Type B pancreatic cell (in vitro differentiated cells): ENCODE measurements at regions not wholly inside any gene's neighbourhood (a gene's known extent, or its start where the extent isn't known, plus 50 kb on each side); places are given as distances from the start of the nearest gene placed in this dataset.

Source experiments
- DNase-seq: peaks from one replicate; pipeline ENCODE4 v3.0.0; 2021; ENCODE audit warnings: mixed read lengths; ENCODE audit not compliant: unreplicated experiment; ENCODE audit errors: extremely low spot score
- H3K27ac Mint-ChIP-seq: 2 replicates; pipeline ENCODE4 v1.8.0; 2021; ENCODE audit warnings: mild to moderate bottlenecking, mixed read lengths
- H3K27me3 Mint-ChIP-seq: 2 replicates; pipeline ENCODE4 v1.8.0; 2021; ENCODE audit warnings: mixed read lengths
- H3K36me3 Mint-ChIP-seq: 2 replicates; pipeline ENCODE4 v1.8.0; 2021; ENCODE audit warnings: mixed read lengths
- H3K4me1 Mint-ChIP-seq: one replicate; pipeline ENCODE4 v1.8.0; 2021; ENCODE audit warnings: mixed read lengths; ENCODE audit not compliant: unreplicated experiment
- H3K4me3 Mint-ChIP-seq: 2 replicates; pipeline ENCODE4 v1.8.0; 2021; ENCODE audit warnings: mild to moderate bottlenecking, mixed read lengths
- H3K9me3 Mint-ChIP-seq: 2 replicates; pipeline ENCODE4 v1.8.0; 2021; ENCODE audit warnings: mixed read lengths
- TF ChIP-seq, protein P1 (sequence below): fragments of 200-600 bp; sonication (generic); conservative IDR thresholded peaks from 2 replicates; pipeline ENCODE4 v1.5.0; 2021; ENCODE audit warnings: antibody characterized with exemption, mild to moderate bottlenecking

- Mint-ChIP-seq H3K9me3 (peaks cover 2% of the 10 kb centered on the region), H3K4me1 (peaks cover 30% of the 10 kb centered on the region), H3K4me3 (peak overlapping the region; percentile 86), H3K27me3 (no peaks in the 10 kb centered on the region), H3K36me3 (peaks cover 2% of the 10 kb centered on the region), H3K27ac (peak overlapping the region; percentile 82)
- no peak for DNase-seq
- TF ChIP-seq, protein P1, sequence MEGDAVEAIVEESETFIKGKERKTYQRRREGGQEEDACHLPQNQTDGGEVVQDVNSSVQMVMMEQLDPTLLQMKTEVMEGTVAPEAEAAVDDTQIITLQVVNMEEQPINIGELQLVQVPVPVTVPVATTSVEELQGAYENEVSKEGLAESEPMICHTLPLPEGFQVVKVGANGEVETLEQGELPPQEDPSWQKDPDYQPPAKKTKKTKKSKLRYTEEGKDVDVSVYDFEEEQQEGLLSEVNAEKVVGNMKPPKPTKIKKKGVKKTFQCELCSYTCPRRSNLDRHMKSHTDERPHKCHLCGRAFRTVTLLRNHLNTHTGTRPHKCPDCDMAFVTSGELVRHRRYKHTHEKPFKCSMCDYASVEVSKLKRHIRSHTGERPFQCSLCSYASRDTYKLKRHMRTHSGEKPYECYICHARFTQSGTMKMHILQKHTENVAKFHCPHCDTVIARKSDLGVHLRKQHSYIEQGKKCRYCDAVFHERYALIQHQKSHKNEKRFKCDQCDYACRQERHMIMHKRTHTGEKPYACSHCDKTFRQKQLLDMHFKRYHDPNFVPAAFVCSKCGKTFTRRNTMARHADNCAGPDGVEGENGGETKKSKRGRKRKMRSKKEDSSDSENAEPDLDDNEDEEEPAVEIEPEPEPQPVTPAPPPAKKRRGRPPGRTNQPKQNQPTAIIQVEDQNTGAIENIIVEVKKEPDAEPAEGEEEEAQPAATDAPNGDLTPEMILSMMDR: peak; percentile 76
These were observed 248.6 kb upstream of the ANKRD55 start for GRCh38 chr5:56481428-56482357.

DNA sequence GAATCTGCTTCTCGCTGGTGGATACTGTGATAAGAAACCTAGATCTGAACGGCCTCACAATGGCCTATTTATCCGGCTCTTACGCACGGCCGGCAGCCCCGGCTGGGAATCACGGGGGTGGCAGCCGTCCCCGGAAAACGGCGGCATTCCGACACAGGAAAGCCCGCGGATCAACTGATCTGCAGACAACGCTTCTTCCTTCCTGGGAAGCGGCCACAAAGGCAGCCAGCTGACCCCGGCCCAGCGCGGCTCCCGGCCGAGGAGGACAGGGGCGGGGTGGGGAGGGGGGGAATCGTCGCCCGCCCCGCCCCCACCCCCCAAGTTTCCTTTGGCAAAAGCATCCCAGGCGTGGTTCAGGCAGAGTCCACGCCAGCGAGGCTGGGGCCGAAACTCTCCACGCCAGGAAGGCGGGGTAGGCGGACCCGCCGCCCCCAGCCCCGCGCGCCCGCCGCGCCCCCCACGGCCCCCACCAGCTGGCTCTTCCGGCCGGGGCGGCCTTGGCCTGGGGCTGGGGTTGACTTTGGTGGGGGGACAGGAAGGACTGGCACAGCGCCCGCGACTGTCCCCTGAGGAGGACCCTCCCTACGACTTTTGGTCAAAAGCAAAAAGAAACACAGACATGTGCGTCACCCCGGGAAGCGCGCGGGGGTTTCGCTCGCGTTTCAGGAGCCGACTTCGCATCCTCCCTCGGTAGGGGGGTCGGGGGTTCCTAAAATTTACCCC is 247.7 kb upstream of the ANKRD55 start:
- Mint-ChIP-seq H3K4me1 (peaks cover 38% of the 10 kb centered on the region), H3K9me3 (no peaks in the 10 kb centered on the region), H3K27me3 (no peaks in the 10 kb centered on the region), H3K36me3 (no peaks in the 10 kb centered on the region), H3K4me3 (peak overlapping the region; percentile 86), H3K27ac (peak overlapping the region; percentile 82)
- DNase-seq: no peak
- TF ChIP-seq, protein P1: no peak

DNA sequence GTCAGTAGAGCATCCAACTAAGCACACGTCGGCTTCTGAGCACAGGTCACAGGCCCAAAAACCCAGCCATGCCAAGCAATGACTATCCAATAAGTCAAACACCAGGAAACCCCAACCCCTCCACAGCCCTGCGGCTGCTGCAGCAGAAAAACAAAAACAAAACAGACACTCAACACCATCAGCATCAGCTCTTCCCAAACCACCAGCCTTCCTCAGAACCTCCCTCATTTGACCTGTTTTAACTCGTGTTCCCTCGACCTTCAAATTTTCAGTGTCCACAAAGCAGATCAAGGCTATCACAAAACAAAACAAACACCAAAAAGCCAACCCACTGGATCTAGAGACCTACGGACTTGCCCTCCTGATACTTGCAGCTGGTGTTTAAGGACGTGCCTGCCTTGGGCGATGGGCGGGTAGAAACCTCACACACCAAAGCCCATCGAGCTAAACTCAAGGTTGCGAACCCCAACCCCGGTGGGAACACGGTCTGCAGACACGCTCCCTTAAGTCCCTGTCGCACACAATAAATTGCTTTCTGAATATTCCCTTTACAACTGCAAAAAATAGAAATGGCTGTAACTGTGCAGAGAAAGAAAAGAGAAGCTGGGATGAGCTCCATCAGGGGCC is 247.1 kb upstream of the ANKRD55 start:
- no peaks in the 10 kb centered on the region for H3K36me3 Mint-ChIP-seq
- H3K4me3 Mint-ChIP-seq: peak overlapping the region; percentile 72
- no peaks in the 10 kb centered on the region for H3K9me3 Mint-ChIP-seq
- peaks cover 40% of the 10 kb centered on the region for H3K4me1 Mint-ChIP-seq
- no peaks in the 10 kb centered on the region for H3K27me3 Mint-ChIP-seq
- TF ChIP-seq, protein P1: no peak
- peak overlapping the region; percentile 45 for H3K27ac Mint-ChIP-seq
- DNase-seq: no peak

- TF ChIP-seq, protein P1: no peak
- peak overlapping the region; percentile 72 for H3K4me3 Mint-ChIP-seq
- no peak for DNase-seq
- no peaks in the 10 kb centered on the region for H3K36me3 Mint-ChIP-seq
- H3K9me3 Mint-ChIP-seq: no peaks in the 10 kb centered on the region
- peak overlapping the region; percentile 45 for H3K27ac Mint-ChIP-seq
- H3K27me3 Mint-ChIP-seq: no peaks in the 10 kb centered on the region
- H3K4me1 Mint-ChIP-seq: peaks cover 40% of the 10 kb centered on the region
These were observed 246.6 kb upstream of the ANKRD55 start for GRCh38 chr5:56479696-56480077.

DNA sequence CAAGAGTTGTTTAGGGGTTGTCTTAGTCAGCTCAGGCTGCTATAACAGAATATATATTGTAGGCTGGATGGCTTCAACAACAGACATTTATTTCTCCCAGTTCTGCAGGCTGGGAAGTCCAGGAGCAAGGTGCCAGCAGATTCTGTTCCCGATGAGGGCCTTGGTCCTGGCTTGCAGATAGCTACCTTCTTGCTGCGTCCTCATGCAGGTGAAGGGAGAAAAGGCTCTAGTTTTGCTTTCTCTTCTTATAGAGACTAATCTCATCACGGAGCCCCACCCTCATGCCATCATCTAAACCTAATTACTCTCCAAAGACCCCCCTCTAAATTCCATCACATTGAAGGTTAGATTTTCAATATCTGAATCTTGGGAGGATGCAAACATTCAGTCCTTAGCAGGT is 246.0 kb upstream of the ANKRD55 start:
- TF ChIP-seq, protein P1: no peak
- Mint-ChIP-seq H3K27me3 (no peaks in the 10 kb centered on the region), H3K36me3 (no peaks in the 10 kb centered on the region), H3K9me3 (no peaks in the 10 kb centered on the region), H3K4me1 (peaks cover 40% of the 10 kb centered on the region), H3K4me3 (peak overlapping the region; percentile 22), H3K27ac (peak overlapping the region; percentile 45)
- no peak for DNase-seq
